ENCODE measurements at regions not wholly inside any gene's neighbourhood (a gene's known extent, or its start where the extent isn't known, plus 50 kb on each side); places are given as distances from the start of the nearest gene placed in this dataset.

DNA sequence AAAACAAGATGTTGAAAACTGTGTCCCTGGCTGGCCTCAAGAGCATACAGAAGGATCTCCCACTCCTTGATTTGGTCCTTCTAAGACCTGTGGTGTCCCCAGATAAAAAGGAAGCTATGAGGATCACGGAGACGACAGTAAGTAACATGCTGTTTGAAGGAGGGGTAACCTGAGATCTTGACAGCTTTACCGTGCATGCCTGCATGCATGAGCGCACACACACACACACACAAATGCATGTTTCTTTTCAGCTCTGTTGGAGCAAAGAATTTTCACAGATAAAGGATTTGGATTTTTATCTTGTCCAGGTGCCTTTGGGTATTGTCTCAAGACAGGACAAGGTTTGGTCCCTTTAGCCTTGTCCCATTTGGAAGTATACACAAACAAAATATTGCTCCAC lies 411.6 kb upstream of the CCDC196 start:
- TF ChIP-seq, protein P1, sequence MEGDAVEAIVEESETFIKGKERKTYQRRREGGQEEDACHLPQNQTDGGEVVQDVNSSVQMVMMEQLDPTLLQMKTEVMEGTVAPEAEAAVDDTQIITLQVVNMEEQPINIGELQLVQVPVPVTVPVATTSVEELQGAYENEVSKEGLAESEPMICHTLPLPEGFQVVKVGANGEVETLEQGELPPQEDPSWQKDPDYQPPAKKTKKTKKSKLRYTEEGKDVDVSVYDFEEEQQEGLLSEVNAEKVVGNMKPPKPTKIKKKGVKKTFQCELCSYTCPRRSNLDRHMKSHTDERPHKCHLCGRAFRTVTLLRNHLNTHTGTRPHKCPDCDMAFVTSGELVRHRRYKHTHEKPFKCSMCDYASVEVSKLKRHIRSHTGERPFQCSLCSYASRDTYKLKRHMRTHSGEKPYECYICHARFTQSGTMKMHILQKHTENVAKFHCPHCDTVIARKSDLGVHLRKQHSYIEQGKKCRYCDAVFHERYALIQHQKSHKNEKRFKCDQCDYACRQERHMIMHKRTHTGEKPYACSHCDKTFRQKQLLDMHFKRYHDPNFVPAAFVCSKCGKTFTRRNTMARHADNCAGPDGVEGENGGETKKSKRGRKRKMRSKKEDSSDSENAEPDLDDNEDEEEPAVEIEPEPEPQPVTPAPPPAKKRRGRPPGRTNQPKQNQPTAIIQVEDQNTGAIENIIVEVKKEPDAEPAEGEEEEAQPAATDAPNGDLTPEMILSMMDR (IDR thresholded peaks at IDR 0.05), result no peak
- no peak for TF ChIP-seq POLR2A (IDR thresholded peaks at IDR 0.05)
